OCI-M1 (cell line): ENCODE measurements at regions not wholly inside any gene's neighbourhood (a gene's known extent, or its start where the extent isn't known, plus 50 kb on each side); places are given as distances from the start of the nearest gene placed in this dataset.

Experiments used
- DNase-seq: peaks from one replicate; lab custom pipeline; 2025; lab: John Stamatoyannopoulos, UW

DNA sequence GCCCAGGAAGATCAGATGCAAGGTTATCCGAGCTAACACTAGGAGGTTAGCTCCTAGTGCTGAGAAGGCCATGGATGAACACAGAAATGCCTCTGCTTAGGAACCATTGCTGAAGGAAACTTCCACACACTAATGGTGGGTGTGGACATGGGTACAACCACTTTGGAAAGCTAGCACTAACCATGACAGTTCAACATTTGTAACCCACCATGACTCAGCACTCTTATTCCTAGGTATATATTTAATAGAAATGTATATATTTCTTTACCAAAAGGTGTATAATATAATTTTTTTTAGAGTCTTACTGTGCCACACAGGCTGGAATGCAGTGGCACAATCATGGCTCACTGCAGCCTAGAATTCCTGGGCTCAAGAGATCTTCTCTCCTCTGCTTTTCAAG, 85.3 kb upstream of the BTBD3 start:
- DNase-seq: no peak

GRCh38 chr20:11832851-11833250, 84.8 kb upstream of the BTBD3 start:
- no peak for DNase-seq

DNA sequence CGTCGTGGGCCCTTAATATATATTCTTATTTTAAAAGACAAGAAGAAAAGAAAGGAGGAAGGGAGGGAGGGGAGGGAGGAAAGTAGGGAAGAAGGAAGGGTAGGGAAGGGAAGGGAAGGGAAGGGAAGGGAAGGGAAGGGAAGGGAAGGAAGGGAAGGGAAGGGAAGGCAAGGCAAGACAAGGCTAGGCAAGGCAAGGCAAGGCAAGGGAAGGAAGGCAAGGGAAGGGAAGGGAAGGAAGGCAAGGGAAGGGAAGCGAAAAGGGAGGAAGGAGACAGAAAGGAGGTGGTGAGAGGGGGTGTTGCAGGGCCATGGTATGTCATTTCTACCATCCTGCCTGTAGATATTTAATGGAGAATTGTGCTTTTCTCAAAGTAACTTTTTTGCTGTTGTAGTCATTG, 83.9 kb upstream of the BTBD3 start:
- no peak for DNase-seq

- no peak for DNase-seq
Observed at GRCh38 chr20:11838076-11838636, 79.5 kb upstream of the BTBD3 start.

- DNase-seq: no peak
Observed at GRCh38 chr20:11841972-11842461, 75.7 kb upstream of the BTBD3 start.

DNA sequence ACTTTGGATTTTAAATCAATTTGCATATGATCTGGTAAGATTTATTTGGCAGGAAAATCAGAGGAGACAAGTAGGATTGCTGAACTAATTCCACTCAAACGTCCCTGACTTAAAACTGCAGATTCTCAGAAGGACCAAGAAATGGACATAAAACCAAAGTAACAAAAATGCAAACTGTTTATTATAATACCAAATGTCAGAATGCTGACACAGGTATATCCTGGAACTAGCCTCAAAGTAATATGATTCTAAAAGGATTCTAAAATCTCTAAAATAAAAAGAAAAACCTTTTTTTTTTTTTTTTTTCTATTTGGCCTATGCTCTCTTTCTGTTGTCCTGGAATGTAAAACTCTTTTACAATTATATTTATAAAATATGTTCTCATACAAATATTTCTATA, 74.4 kb upstream of the BTBD3 start:
- DNase-seq: no peak

- no peak for DNase-seq
Observed at GRCh38 chr20:11844691-11845090, 73.0 kb upstream of the BTBD3 start.

- DNase-seq: no peak
Observed at GRCh38 chr20:11845340-11845739, 72.4 kb upstream of the BTBD3 start.

GRCh38 chr20:11846131-11846530, 71.6 kb upstream of the BTBD3 start:
- no peak for DNase-seq

- DNase-seq: no peak
Observed at GRCh38 chr20:11847827-11848226, 69.9 kb upstream of the BTBD3 start.

DNA sequence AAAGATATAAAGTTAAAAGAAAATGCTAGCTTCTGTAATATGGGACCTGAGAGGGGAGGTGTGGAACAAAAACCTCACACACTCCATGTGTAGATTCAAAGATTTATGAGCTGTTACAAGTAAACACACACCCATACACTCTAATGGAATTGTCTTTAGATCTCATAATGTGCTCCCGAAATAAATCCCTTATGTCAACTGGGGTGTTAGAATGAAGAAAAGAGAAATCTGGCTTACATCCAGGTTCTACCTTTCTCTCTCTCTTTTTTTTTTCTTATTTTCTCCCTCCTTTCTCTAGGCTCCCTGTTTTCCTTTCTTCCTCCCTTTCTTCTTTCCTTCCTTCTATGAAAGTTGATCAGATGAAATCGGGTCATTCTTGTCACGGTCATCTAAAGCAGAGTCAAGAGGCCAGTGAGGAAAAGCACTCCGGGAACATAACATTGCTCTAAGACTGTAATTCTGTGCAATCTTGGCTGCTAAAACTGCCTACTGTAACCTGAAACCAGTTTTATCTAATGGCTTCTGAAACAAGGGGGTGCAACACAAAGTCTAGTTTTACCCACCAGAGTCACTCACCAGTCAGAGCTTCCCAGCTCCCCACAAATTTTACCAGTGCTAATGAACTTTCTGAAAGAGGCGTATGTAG, 68.3 kb upstream of the BTBD3 start:
- no peak for DNase-seq

- DNase-seq: peak; percentile 8
Observed at GRCh38 chr20:11849976-11850670, 67.6 kb upstream of the BTBD3 start.

- DNase-seq: no peak
Observed at GRCh38 chr20:11850901-11851300, 66.8 kb upstream of the BTBD3 start.

DNA sequence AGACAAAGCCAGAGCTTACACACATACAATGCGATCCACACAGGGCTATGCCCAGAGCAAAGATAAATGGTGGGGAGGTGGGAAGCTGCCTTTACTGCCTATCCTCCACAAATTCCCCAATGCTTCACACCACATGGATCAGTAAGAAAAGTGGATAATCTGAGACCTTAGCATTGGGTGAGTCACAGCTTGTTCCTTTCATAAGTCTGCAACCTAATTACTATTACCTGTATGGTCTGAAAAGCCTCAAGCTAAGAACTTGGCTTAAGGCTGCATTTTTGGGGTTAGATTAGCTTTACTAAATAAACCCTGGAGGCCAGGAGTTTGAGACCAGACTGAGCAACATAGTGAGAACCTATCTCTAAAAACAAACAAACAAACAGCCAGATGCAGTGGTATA, 66.0 kb upstream of the BTBD3 start:
- no peak for DNase-seq

DNA sequence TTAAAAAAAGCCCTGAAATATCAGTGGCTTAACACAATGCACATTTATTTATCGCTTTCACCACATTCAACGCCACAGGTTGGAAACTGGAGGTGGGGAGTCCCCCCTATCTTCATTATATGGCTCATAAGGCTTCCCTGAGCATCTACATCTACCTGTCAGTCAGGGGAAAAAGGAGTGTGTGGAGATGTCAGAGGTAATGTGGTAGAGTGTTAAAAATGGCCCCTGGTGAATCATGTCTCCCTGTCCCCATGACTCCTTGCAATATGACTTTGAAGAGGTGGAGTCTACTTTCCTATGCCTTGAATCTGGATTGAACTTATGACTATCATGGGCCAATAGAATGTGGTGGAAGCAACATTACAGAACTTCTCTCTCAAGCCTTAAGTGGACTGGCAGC, 65.5 kb upstream of the BTBD3 start:
- DNase-seq: no peak

DNA sequence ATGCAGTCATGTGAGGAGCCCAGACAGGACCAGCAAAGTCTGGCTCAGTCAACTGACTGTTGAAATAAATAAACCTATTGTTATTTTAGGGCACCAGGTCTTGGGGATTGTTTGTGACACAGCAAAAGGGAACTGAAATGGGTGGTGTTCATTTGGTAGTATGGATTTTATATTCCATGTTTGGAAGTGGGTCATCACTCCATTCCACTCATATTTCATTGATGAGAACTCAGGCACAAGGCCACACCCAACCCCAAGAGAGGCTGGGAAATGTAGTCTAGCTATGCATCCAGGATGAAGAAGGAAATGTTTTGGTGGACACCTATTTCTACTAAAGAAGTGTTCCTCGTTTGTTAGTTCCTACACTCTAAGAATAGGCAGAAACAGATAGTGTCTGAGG, 64.9 kb upstream of the BTBD3 start:
- DNase-seq: no peak

DNA sequence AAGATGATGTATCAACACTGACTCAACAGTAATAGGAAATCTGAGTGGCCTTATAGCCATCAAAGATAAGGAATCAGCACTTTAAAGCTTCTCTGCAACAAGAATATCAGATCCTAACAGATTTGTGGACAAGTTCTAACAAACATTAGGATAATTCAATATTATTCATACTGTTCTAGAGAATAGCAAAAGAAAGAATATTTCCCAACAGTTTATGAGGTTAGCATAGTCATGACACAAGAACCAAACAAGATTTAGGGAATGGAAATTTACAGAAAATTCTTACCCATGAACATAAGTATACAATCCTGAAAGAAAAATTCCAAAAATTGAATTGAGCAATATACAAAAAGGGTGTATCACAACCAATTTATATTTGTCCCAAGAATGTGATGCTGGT, 64.3 kb upstream of the BTBD3 start:
- no peak for DNase-seq

DNA sequence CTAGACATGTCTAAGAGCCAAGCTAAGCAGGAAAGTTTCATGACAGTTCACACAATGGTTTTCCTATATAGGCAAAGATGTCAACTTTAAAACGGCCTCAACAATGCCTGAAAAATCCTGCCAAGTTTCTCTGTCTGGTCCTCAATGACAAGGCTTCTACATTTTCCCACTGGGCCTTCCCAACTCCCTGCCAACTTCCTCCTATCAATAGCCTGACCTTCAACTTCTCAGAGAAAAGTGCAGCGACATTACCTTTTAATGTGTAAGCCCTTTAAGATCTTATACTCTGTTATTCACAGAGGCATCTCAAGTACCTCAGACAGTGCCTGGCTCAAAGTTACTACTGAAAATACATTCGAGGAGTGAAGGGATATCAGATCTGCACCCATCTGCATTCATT, 56.2 kb upstream of the BTBD3 start:
- no peak for DNase-seq

GRCh38 chr20:11867291-11867919, 50.3 kb upstream of the BTBD3 start:
- DNase-seq: no peak
